ENCODE measurements at regions not wholly inside any gene's neighbourhood (a gene's known extent, or its start where the extent isn't known, plus 50 kb on each side); places are given as distances from the start of the nearest gene placed in this dataset.

GRCh38 chr7:52980129-52980528, 55.3 kb upstream of the POM121L12 start:
- DNase-seq, result no peak

- DNase-seq, result no peak
Measured at GRCh38 chr7:52973126-52973525, 62.3 kb upstream of the POM121L12 start.

DNA sequence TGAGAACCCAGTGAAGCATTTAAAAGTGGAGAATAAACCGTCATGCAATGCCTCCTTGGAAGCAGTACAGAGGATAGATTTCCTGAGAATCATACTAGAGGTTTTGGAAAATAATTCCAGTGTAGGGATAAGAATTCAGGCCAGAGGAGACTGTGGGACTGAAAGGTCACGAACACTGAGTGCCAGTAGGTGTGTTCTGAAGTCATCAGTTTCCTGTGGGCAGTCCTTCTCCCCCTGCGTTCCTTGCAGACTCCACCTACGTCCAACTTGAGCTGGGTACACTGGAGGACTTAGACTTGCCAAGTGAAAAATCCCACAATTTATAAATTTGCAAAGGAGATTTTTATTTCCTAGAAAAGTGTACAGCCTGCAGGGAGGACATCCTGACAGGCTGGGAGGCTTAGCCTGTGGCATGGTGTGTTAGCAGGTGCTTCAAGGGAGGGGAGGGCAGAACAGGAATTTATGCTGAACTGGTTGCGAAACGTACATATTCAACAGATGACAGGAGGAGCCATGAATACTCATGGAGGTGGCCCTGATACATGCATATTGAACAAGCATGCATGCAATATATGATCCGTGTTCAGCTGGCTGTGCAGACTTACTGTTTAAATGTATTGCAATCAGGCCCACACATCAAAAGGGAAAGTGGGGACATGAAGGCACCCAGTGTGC, 72.9 kb upstream of the POM121L12 start:
- DNase-seq, result no peak

DNA sequence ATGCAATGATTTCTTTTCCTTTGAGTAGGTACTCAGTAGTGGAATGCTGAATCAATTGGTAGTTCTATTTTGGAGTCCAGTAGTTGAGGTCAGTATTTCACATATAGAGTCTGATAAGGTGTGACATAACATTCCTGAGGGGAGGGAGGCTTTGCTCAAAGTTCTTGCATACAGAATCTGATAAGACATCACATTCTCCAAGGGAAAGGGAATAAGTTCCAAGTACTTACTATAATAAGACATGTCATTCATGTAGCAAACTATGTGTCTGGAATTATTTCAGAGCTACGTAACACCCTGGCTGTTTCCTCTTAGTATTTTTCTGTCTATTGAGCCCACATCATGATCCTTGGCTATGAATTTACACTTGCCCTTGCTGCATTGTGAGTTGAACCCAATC, 74.3 kb upstream of the POM121L12 start:
- no peak for DNase-seq

- DNase-seq, result no peak
Measured at GRCh38 chr7:52959878-52960660, 75.4 kb upstream of the POM121L12 start.

DNA sequence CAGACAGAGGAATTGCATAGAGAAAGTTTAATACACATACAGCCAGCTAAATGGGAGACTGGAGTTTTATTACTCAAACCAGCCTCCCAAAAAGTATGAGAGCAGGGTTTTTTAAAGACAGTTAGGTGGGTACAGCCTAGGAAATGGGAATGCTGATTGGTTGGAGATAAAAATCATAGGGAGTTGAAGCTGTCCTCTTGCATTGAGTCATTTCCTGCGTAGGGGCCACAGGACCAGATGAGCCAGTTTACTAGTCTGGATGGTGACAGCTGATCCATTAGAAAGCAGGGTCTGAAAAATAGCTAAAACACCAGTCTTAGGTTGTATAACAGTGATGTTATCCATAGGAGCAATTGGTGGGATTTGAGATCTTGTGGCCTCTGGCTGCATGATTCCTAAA, 76.1 kb upstream of the POM121L12 start:
- peak; percentile 47 for DNase-seq

DNA sequence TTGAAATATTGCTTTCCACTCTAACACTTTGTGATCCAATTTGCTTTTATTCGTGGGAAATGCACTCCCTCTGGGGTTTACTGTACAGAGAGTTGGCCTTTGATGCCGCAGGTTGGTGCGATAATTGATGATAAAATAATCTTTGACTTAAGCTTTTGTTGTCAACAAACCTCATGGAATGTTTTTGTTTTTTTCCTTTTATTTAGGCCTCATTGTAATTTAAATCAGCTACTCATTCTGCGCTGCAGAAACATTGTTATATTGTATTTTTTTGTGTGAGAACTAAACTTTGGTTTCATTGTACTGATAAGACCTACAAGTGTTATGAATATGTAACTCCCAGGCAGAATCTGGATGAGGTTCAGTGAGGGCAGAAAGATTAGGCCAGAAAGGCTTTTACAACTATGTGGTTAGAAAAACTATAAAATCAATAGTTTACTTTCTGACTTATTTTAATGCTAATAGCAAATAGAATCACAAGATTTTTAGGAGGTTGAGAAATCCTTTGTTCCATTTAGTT, 76.8 kb upstream of the POM121L12 start:
- no peak for DNase-seq

GRCh38 chr7:52956379-52956915, 79.0 kb upstream of the POM121L12 start:
- DNase-seq, result peak; percentile 10

GRCh38 chr7:52955522-52955921, 79.9 kb upstream of the POM121L12 start:
- DNase-seq, result no peak

DNA sequence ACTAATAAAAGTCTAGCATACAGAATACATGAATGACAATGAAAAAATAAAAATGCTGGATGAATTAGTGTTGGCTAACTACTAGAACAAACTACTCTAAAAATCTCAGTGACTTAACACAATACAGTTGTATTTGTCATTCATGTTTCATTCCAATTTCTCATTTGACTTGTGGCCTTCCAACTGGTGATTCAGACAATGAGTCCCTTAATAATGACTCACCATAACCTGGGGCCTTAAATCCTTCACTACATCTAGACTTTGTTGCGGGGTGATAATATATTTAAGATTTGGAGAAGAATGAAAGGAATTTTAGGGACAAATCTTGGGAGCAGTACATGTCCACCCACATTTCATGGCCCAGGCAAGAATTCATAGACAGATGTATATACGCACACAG, 90.5 kb upstream of the POM121L12 start:
- DNase-seq, result peak; percentile 54

DNA sequence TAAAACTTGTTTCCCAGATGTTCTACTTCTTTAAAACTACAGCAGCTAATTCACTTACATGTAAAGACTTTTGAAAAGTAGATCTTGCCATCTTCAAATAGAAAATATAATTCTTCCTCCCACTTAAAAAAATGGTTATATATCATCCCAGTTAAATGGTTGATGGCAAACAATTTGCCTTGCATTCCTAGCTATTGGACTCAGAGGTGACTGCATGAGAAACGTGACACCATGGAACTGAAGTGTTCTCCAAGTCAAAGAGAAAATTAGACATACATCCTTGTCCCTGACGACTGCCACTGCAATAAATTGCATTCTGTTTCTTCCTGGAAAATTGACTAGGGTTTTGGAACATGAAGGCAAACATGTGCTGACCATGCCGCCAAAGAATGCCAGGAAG, 95.0 kb upstream of the POM121L12 start:
- DNase-seq, result peak; percentile 28

DNA sequence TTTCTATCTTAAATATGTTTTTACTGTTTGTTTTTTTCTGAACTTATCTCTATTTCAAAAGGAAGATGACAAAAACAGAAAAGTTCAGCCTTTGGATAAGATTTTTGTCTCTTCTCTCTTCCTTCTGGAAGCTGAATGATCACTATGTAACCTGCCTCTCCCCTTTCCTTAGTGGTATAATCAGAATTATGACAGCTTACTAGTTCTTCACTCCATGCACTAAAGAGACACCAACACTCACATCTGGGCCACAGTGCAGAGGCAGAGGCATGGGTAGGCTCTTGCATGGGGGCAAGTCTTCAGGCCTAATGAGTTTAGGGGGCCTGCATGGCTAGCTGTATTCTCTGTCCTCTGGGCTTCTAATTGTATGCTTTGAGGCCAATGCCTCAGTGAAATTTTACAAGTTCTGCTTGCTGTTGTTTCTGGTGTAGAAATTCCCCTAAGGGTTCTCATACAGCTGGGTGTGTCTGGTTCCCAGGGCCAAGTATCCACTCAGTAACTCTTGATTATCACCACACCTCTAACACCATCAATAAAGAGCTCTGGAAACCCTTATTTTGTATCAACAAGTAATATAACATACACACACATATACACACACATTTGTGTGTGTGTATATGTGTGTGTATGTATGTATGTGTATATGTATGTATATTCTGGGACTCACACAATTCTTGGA, 96.8 kb upstream of the POM121L12 start:
- no peak for DNase-seq

GRCh38 chr7:52936750-52937149, 98.7 kb upstream of the POM121L12 start:
- no peak for DNase-seq

- DNase-seq, result no peak
Measured at GRCh38 chr7:52928591-52928990, 106.8 kb upstream of the POM121L12 start.

- no peak for DNase-seq
Measured at GRCh38 chr7:52925332-52925731, 110.1 kb upstream of the POM121L12 start.

DNA sequence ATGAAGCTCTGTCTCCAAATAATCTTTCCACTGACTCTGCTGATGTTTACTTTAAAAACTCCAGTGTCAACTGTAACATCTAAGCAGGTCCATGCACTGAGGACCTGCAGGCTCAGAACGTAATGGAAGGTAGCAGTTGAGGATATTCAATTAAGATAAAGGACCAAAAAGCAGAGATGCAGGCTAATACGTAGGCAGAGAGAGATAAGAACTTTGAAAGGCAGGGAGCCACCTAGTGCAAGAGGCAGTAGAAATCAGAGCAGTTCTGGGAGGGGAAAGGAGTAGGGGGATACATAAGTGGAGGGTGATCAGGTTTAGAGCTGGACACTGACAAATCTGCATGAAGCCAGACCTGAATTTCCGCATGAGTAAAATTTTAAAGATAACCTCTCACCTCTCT, 114.5 kb upstream of the POM121L12 start:
- no peak for DNase-seq

- DNase-seq, result no peak
Measured at GRCh38 chr7:52917982-52918578, 117.4 kb upstream of the POM121L12 start.

GRCh38 chr7:52911795-52912194, 123.6 kb upstream of the POM121L12 start:
- DNase-seq, result no peak

- no peak for DNase-seq
Measured at GRCh38 chr7:52911326-52911725, 124.1 kb upstream of the POM121L12 start.

- no peak for DNase-seq
Measured at GRCh38 chr7:52909935-52910334, 125.5 kb upstream of the POM121L12 start.

DNA sequence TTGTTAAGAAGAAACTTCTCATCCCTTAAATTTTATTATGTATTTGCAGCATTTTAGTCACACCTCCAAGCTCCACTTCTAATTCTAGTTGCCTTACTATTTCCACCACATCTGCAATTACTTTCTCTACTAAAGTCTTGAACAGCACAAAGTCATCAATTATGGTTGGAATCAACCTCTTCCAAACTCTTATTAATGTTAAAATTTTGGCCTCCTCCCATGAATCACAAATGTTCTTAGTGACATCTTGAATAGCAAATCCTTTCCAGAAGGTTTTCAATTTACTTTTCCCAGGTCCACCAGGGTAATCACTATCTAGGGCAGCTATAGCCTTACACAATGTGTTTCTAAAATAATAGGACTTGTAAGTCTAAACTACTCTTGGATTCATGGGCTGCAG, 126.3 kb upstream of the POM121L12 start:
- DNase-seq, result no peak

- DNase-seq, result no peak
Measured at GRCh38 chr7:52897713-52898112, 137.7 kb upstream of the POM121L12 start.

- no peak for DNase-seq
Measured at GRCh38 chr7:52897288-52897687, 138.1 kb upstream of the POM121L12 start.

Measured in fibroblast of skin of right biceps (primary cell).